Stimulated activated CD8-positive, alpha-beta memory T cell treated with anti-CD3 and anti-CD28 coated beads, Interleukin-7, amount 100 ng/mL, for 1 hour (primary cell): ENCODE measurements at regions not wholly inside any gene's neighbourhood (a gene's known extent, or its start where the extent isn't known, plus 50 kb on each side); places are given as distances from the start of the nearest gene placed in this dataset.

Source experiments
- DNase-seq, 2 donors: peaks; one replicate each; pipeline ENCODE4 v3.0.0-alpha.2; 2020; ENCODE audit warnings: low read depth in 2 of 2

GRCh38 chrX:38887222-38887621, 86.0 kb downstream of the MID1IP1 start:
- DNase-seq, result no peak

GRCh38 chrX:38890326-38890725, 89.1 kb downstream of the MID1IP1 start:
- DNase-seq, result no peak

GRCh38 chrX:38890963-38891362, 89.7 kb downstream of the MID1IP1 start:
- DNase-seq, result no peak

GRCh38 chrX:38891641-38892413, 90.6 kb downstream of the MID1IP1 start:
- no peak for DNase-seq

DNA sequence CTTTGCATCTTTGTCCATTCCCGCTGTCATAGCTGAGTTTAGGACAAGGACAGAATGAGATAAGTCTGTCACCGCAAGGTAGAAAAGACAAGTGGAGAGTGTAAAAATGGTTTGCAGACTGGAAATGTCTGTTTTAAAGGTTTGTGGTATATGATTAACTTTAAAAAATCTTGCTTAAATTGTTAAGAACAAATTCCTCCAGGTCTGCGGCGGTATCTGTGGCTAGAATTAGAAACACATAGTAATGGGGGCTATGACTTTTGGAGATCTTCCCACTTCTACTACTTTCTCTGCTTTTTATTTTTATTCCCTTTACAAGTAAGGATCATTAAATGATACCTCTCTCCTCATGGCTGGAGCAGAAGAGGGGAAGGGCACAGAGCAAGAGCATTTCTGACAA, 92.2 kb downstream of the MID1IP1 start:
- DNase-seq, result no peak

DNA sequence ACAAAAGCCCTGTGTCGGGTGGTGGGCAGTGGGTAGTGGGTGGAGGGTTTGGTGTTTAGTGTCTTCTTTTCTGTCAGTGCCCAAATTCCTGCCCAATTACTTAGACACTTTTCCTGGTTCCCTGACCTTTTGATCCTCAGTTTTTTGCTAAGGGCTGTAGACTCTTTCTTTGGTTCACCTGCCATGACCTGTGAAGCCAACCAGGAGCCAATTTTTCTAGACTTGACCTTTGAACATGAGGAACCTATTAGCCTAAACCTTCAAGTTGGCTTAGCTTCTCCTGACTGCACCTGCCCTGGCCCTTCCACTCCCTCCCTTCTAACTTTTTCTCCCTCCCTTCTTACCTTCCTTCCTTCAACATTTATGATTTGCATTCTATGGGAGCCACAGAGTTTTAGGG, 94.5 kb downstream of the MID1IP1 start:
- no peak for DNase-seq

DNA sequence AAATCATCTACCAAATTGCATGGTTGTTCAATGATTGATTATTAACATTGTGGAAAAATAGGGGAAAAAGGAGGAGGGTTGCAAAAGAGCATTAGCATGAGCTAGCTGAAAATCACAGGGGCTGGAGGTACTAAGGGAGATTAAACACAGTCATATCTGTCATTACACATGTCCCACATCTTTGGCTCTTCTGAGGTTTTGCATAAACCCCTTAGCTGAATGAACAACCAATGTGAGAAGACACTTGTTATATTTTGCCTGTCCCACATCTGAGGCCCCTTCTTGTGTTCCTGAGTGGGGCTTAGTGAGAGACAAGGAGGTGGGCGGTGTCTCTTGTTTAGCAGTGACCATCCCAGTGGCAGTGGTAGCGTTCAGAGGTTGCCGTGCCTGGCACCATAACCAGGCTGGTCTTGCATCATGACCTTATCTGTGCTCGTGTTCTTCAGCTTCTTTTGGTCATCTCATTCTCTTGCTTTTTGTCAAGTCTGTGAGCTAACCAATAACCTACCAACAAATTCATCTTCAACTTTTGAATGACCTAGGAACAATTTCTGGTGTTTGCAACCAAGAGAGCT, 95.6 kb downstream of the MID1IP1 start:
- no peak for DNase-seq

DNA sequence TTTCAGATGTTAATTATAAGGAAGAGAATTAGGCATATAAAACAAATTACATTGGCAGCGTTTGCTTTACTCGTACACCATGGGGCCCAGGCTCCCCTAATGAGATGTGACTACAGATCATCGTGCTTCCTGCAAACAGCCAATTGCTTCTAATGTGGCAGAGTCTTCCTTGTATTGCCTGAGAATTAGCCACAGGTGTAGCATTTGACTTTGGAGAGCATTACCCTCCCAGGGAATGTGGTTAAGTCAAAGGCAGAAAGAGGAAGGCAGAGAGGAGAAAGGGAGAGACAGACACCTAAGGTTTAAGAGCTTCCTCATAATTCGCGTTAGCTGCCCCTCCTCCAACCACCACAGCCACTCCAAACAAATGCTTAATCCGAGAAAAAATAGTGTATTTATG, 97.0 kb downstream of the MID1IP1 start:
- no peak for DNase-seq

DNA sequence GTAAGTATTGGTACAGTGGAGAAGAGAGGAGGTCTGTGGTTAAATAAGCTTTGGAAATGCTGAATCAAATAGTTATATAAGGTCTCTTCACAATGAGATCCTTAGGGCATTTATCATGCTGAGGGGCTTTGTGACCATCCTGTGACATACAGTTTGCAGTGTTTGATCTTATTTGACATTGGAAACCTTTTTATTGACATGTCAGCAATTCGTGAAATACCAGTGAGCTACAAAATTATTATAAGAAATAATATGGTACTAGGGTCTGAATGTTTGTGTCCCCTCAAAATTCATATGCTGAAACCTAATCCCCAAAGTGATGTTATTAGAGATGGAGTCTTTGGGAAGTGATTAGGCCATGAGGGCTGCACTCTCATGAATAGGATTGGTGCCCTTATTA, 98.4 kb downstream of the MID1IP1 start:
- DNase-seq, result no peak

DNA sequence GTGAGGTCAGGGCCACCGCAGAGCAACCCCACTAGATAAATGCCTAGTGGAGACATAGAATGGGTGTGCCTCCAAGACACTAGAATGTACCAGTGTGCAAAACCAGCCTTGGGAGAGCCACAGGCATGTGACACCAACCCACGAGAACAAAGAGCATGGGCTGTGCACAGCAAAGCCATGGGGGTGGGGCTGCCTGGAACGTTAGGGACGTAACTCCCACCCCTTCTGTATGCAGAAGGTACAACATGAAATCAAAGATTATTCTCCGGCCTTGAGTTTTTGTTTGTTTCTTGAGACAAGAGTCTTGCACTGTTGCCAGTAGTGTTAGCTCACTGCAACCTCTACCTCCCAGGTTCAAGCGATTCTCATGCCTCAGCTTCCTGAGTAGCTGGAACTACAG, 99.5 kb downstream of the MID1IP1 start:
- no peak for DNase-seq

- DNase-seq, result no peak
Measured at GRCh38 chrX:38902972-38903492, 101.8 kb downstream of the MID1IP1 start.

GRCh38 chrX:38916801-38917200, 115.5 kb downstream of the MID1IP1 start:
- no peak for DNase-seq

DNA sequence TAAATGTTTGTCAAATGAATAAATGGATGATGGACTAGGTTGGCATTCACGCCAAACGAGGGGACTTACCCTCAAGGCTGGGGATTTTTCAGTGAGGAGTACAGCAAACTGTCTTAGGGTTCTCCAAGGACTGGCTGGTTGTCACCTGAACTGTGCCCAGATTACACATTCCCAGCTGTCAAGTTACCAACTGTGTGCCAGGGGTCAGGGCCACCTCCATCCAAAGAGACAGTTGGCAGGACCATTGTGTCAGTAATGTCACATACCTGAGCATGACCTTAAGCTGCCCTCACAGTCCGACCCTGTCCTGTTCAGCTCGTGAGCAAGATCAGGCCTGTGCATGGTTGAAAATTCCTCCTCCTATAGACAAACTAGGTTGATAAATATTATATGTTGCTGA, 116.7 kb downstream of the MID1IP1 start:
- DNase-seq, result no peak

- no peak for DNase-seq
Measured at GRCh38 chrX:38919202-38919601, 117.9 kb downstream of the MID1IP1 start.

DNA sequence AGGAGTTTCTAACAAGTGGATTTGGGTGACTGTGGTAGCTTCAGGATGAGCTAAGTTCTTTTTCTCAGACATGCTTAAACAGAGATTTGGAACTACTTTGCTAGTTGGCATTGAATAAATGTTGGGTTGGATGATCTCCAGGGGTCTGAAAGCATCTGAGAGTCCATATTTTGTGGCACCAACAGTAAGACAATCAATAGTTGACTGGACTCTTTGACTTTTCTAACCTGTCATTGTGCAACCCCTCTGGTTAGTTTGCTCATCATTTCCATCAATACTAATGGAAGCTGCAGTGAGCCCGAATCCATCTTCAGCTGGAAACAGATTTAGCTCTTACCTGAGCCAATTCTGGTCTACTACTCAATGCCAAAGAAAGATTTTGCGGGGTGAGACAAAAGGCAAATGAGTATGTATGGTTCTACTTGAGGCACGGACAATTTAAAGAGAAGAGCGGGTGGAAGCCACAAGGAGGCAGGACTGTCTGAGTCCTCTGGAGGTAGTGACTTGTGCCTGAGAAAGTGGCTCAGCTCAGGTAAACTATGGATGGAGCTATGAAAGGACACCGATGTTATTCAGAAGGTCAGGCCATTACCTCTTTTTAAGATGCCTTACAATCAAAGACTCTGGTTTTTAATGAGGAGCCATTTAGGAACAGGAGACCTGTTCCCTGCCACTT, 118.7 kb downstream of the MID1IP1 start:
- DNase-seq, result no peak

GRCh38 chrX:38923451-38923969, 122.3 kb downstream of the MID1IP1 start:
- no peak for DNase-seq

DNA sequence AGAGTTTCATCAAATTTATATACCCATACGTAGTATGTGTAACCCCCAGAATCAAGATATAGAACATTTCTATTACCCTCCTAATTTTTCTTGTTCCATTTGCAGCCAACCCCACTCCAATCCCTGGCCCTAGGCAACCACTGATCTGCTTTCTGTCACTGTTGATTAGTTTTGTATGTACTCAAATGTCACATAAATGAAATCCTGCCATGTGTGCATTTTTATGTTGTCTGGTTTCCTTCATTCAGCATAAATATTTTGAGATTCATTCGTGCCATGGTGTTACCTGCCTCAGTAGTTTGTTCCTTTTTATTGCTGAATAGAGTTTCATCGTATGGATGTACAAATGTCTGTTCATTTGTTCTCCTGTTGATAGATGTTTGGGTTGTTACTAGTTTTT, 126.3 kb downstream of the MID1IP1 start:
- no peak for DNase-seq

- DNase-seq, result no peak
Measured at GRCh38 chrX:38929966-38930421, 128.7 kb downstream of the MID1IP1 start.

DNA sequence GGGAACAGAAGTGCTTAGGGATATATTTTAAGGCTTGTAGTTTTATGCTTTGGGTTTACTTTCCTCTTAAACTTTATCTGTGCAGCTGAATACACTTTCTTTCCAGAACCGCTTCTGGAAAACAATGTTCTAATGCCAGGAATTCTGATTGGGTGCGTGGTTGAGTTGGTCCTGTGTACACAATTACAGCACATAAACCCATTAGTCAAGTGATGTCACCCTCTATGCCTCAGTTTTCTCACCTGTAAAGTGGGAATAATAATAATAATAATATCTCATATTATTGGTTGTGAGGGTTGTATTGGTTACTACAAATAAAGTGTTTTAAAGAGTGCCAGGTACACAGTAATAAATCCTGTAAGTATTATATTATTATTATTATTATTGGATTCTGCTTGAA, 129.2 kb downstream of the MID1IP1 start:
- DNase-seq, result no peak

DNA sequence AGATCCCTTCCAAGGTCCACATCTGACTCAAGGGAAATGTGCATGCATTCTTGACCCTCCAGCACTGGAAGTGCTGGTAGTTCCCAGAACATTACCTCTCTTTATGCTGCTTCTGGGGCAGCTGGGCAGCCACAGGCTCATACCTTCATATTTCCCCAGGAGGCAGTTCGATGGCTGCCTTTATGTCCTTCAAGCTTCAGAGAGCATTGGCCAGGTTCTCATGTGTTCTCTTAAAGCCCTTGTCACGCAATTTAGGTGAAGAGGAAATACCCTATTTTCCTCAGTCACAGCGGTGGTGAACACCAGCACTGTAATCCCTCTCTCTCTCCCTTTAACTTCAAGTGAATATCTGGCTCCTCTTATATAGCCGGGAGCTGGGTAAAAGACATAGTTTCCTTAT, 134.3 kb downstream of the MID1IP1 start:
- no peak for DNase-seq

GRCh38 chrX:38937400-38937799, 136.1 kb downstream of the MID1IP1 start:
- no peak for DNase-seq

DNA sequence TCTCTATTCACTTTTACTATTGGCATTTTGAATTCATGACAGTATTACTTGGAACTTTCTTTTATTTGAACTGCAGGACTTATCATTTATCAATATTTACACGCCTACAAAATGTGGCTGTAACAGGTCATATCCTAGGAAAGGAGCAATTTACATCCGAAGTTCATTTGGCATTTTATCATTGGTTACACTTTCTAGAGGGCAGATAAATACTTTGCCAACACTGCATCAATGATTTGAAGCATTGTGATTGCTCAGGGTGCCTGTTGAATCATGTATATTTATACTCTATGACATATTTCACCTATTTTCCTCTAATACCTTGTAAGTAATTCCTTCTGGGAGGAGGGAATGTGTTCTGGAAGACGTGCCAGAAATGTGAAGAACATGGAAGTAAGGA, 136.7 kb downstream of the MID1IP1 start:
- no peak for DNase-seq

DNA sequence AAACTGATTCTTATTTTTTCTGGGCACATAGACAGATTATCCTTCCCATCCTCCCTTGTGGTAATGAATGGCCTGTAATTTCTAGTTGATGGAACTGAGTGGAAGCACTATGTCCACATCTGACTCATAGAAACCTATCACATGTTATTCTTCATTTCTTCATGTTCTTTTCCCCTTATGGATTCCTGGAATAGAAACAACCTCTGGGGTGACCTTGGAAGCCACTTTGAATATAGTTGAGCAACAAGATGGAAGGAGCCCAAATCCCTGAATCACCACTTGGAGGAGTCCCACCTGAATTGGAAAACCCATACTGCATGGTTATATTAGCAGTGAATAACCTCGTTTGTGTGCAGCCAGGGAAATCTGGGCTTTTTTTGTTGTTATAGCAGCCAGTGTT, 137.8 kb downstream of the MID1IP1 start:
- no peak for DNase-seq
